NCI-H2081 (cell line): ENCODE measurements at regions not wholly inside any gene's neighbourhood (a gene's known extent, or its start where the extent isn't known, plus 50 kb on each side); places are given as distances from the start of the nearest gene placed in this dataset.
"Not testable (repeated sequence)": the region's sequence is repeated elsewhere in the genome, so short reads cannot be mapped to it uniquely, and the experiment has no call there.

ENCODE experiments used
- DNase-seq, 2 experiments: peaks; one replicate each; lab custom pipeline; 2025; lab: John Stamatoyannopoulos, UW

DNA sequence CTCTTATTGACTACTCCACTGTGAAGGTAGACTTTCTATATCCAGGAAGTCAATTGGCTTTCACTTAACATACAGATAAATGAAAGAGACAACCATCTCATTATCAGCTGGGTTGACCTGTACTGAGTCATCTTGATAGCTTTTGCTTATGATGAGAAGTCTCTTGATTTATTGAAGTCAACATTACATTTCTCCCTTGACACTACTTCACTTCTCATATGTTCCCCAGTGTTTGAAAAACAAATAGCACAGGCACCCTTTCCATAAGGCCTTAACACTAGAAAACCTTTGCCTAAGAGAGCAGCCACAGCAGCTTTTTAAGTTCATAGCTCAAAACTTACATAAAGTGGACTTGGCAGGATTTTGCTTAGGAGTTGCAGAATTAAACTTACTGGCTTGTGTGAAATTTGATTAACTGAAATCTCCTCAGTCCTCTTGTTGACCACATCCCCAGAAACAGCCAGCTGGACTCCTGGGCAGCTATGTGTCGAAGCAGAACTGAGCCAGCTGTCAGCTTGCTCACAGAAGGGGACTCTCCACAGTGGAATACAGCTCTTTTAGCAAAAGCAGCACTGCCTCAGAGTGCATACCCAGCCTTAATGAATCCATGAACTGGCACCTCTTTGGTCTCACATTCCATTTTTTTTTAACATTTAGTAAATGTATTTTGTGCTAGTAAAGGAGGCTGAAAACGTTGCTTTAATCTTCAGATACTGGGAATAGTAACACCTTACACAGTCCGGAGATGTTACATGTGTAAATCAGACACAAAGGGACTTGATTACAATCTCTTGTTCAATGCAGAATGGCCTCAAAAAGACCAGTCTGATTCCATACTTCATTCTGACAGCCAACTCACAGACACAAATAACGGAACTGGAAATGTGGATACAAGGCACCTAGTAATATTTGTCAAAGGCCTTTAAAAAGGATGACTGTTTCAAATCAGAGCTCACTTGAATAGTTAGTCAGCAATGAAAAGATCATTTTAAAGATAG, 1532.7 kb downstream of the HACE1 start:
- DNase-seq: no peak

DNA sequence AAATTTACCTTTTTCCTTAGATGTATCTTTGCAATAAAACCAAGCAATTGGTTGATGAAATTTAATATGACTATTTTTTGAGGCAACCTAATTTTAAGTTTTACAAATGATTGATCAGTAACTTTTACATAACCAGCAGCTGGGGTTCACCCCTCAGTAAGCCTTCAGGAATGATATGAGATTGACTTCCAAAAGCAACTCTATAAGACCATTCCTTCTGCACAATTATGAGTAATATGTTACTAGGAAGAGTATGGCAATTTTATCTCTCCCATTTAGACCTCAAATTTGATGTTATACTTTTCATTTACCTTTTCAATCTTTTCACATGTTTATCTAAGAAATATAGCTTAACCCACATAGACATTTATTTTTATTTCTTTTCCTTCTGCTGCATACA, 1546.3 kb downstream of the HACE1 start:
- no peak for DNase-seq

- DNase-seq: not testable (repeated sequence)
These were observed 1565.3 kb downstream of the HACE1 start for GRCh38 chr6:103294376-103294775.

DNA sequence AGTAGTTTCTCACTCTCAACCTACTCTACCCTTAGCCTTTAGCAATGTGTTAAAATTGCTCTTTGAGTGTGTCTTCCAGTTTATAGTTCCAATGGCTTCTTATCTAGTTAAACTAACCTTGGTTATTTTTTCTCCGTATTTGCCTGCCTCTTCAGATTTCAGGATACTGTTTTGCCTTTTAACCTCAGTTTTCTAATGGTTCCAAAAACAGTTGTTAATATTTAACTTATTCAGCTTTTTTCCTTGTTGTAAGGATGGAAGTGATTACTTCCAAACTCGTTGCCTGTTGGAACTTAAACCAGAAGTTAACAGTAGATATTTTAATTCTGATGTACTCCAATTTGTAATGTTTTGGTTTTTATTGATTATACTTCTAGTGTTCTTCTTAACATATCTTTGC, 1574.9 kb downstream of the HACE1 start:
- DNase-seq: no peak

- no peak for DNase-seq
These were observed 1579.3 kb downstream of the HACE1 start for GRCh38 chr6:103280417-103280816.

DNA sequence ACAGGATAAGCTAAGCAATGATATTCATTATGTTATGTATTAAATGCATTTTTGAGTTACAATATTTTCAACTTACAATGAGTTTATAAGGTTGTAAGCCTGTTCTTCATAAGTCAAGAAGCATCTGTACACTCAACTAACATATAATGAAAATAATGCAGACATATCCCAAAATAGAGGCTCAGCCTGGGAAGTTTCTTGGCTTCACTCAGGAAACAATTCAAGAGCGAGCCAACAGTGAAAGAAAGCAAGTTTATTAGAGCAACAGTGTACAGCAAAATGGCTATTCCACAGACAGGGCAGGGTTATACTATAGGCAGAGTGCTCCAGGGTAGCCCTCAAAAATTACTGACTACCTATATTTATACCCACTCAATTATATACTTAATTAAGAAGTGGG, 1581.8 kb downstream of the HACE1 start:
- no peak for DNase-seq

DNA sequence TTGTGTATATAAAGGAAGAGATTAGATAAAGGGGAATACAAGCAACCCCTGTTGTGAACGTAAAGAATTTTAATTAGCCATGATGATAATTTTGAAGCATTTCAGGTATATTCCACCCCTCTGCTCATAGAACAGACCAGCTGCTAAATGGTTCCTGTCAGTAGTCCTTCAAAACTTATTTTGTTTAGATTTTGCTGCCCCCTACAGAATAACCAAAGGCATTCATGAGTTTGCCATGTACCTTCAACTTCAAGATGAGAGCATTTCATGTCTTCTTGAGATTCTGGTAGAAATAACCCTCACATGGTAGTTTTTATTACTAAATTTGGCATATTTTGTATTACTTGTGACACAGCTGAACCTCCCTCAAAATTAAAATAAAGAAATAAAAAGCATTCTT, 1586.7 kb downstream of the HACE1 start:
- peak; percentile 19 to 57 for DNase-seq

DNA sequence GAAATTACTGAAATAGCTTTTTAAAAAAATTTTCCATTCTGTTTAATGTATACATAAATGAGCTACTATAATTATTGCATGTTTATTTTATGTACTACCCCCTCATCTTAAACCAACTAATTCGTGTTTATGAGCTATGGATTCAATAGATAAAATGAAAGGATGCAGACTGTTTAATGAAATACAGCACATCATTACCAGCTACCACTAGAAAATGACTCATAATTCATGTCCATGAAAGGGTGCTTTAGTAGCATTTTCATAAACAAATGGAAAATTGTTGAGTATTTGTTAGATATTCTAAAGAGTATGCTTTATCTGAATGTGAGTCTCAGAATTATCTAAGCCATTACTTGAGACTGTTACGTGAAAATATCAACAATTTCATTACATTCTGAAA, 1590.1 kb downstream of the HACE1 start:
- DNase-seq: no peak

DNA sequence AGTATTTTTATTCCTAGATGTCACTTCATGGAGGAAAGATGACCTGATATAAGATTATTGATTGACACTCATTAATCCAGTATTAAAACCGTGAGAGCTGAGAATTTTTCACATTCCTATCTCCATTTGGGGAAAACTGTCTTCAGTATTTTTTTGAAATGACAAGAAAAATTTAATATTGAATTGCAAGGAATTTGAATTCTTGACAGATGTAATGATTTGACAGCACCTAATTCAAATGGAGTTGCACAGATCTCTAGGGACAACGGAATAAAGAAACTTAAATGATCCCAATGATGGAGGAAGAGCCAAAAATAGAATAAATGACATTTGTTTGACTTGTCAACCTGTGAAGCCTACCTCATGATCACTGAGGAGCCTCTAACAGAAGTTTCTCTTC, 1591.4 kb downstream of the HACE1 start:
- DNase-seq: no peak

DNA sequence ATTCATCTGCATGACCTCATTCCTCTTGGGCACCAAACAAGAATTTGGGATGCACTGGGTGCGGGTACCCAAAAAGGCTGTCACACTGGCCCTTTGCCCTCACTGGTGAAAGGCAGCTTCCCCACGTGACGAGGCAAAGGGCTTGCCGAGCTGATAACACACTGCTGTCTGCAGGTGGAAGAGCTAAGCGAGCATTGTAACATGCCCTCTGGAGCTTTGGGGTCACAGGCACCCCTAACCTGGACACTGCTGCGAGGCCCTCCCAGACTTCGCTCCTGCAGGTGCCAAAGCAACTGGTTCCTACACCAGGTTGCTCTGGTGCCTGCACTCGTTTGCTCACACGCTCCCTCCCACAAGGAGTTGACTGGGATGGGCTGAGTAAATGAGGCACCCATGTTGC, 1595.7 kb downstream of the HACE1 start:
- DNase-seq: no peak

- no peak for DNase-seq
These were observed 1604.6 kb downstream of the HACE1 start for GRCh38 chr6:103255132-103255531.

DNA sequence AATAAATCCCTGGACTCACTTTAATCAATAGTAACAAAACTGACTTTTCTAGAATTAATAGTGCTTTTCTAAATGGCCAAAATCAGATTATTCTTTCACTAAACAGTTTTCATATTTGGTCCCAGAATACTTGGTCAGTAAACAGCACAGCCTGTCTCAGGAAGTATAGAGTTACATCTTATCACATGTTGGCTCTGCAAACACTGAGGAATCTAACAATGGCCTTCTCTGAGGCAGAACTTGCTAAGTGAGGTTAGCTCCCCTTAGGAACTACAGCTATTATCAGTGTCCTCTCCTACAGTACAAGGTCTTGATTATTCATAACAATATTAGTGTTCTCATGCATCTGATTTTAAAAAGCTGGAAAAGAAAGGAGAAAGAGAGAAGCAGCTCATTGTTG, 1622.8 kb downstream of the HACE1 start:
- no peak for DNase-seq

DNA sequence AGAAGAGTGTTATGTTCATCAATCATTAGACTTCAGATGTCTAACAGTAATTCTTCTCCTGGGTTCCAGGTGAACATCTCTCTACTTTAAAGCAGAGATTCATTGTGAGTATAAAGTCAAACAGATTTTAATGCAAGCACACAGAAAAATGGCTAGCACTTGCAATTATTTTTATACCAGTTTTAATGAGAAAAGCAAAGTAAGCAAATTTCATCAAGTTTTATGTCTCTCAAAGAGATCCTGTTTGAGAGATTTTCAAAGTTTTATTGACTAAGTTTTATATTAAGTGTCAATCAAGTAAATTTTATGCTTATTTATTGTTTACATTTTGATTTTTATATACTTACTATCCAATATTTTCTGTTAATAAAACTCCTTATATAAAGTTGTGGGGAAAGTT, 1628.5 kb downstream of the HACE1 start:
- no peak for DNase-seq

DNA sequence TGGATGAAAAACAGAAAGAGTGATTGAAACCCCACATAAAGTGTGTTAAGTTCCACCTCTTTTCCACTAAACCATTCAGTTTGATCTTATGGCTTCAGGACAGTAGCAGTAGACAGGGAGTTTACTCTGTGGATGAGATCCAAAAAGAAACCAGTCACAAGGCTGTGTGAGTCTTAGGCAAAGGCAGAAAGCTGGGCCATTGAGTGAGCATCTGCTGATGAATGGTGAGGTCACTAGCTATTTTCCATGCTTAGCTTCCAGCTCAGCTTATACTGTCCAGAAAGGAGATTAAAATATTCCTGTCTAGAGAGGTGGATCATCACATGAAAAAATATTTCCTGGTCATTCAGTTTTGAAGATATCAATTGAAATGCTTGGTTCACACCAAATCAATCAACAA, 1643.9 kb downstream of the HACE1 start:
- DNase-seq: no peak

GRCh38 chr6:103210686-103211085, 1649.0 kb downstream of the HACE1 start:
- DNase-seq: no peak

DNA sequence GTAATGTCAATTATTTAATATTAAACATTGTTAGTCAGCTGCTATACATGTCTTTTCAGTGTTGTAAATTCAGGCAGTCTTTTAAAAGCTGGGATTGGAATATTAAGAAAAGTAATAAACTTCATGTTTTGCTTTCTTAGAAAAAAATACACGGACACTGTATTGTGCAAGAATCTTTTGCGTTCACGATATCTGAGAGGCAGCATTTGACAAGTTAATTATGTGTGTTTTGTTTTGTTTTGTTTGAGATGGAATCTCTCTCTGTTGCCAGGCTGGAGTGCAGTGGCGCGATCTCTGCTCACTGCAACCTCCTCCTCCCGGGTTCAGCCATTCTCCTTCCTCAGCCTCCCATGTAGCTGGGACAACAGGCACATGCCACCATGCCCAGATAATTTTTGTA, 1661.3 kb downstream of the HACE1 start:
- DNase-seq: no peak

GRCh38 chr6:103193413-103193812, 1666.3 kb downstream of the HACE1 start:
- DNase-seq: no peak

- DNase-seq: no peak
These were observed 1668.2 kb downstream of the HACE1 start for GRCh38 chr6:103191391-103192093.

DNA sequence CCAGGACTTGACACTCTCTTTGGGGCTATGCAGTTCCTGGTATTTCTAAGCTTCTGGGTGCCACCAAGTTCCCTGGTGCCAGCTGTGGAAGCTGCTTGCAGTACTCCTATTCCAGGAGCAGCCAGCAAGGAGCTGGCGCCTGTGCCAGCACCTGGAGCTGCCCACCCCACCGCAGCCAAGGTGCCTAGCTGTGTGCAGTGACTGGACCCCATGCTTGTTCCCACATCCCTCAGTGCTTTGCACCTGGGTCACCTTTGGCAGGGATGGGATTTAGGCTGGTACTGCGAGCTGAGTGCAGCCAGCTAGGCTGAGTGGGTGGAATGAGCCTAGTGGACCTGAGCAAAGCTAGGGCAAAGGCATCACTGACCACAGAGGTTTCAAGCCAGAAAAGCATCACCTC, 1674.9 kb downstream of the HACE1 start:
- no peak for DNase-seq

- DNase-seq: no peak
These were observed 1675.8 kb downstream of the HACE1 start for GRCh38 chr6:103183831-103184411.

DNA sequence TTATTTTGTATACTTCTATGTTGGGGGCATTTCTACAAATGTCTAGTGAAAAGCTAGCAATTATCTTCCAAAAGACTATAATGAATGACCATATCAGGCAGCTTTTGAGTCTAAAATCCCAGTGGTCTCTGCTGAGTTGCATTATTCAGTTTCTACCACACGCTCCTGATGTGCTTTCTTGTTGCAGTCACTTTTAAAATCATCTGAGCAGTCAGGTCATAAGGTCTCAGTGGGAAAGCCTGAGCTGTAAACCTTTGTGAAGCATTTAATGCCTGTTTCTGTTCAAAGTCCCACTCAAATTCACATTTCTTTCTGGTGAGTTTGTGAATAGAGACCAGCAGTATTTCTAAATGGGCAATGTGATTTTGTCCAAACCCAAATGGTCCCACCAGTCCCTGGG, 1681.5 kb downstream of the HACE1 start:
- no peak for DNase-seq

DNA sequence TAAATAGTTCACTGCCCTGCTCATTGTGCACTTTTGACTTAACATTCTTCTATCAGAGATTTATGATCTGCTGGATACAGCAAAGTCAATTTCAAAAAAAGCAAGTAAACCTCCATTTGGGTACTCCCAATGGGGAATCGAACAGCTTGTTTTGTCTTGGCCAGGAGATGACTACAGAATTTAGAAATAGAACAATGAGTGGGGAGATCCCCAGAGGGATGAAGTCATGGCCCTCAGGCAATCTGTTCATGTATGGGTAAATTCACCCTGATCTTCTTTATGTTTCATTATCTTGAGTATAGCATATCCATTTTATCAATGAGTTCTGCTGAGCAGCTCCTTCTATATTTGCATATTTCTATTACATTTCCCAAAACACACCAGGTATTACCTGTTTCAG, 1681.9 kb downstream of the HACE1 start:
- DNase-seq: no peak

- DNase-seq: no peak
These were observed 1684.7 kb downstream of the HACE1 start for GRCh38 chr6:103175056-103175455.
